NK-92 (cell line): ENCODE measurements at regions not wholly inside any gene's neighbourhood (a gene's known extent, or its start where the extent isn't known, plus 50 kb on each side); places are given as distances from the start of the nearest gene placed in this dataset.
"Not testable (repeated sequence)": the region's sequence is repeated elsewhere in the genome, so short reads cannot be mapped to it uniquely, and the experiment has no call there.

Experiments
- DNase-seq: peaks from one replicate; lab custom pipeline; 2025; ENCODE audit not compliant: unreplicated experiment; lab: John Stamatoyannopoulos, UW

DNA sequence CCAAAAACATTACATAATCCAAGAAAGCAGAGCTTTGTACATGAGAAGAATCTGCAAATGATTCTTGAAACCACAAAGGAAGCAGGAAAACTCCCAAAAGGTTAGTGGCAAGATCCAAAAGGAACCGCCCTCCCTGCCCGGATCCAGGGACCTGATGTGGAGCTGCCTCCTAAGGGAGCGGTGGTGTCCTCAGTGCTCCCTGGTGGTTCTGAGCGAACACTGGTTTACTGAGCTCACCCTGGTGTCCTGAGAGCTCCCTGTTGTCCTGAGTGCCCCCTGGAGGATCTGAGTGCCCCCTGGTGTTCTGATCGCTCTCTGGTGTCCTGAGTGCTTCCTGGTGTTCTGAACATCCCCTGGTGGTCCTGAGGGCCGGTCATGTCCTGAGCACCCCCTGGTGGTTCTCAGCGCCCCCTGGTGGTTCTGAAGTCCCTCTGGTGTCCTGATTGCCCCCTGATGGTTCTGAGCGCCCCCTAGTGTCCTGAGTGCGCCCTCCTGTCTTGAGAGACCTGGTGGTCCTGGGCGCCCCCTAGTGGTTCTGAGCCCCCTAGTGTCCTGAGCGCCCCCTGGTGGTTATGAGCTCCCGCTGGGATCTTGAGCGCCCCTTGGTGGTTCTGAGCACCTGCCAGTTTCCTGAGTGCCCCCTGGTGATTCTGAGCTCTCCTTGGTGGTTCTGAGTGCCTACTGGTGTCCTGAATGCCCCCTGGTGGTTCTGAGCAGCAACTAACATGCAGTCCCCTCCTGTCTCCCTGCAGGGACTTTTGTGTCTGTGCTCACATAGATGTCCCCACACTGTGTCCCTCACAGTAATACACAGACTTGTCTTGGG is 891.1 kb downstream of the TMEM121 start:
- no peak for DNase-seq

DNA sequence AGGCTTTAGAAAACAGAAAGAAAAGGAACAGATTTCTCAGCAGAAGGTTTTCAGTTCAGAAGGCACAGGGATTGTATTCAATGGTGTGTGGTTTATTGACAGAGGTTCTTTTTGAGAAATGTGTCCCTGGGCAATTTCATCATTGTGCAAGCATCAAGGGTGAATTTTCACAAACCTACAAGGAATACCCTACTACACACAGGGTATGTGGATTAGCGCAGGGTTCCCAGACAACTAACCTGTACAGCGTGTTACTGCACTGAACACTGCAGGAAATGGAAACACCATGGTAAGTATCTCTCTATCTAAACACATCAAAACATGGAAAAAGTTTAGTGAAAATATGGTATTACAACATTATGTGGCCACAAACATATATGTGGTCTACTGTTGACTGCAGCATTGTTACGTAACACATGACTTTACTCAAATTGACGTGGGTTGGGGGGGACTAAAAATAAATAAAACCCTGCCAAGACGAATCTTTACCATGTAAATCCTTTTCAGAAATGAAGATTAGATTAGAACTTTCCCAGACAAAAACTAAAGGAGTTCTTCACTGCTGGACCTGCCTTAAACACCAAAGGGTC is 893.1 kb downstream of the TMEM121 start:
- no peak for DNase-seq

DNA sequence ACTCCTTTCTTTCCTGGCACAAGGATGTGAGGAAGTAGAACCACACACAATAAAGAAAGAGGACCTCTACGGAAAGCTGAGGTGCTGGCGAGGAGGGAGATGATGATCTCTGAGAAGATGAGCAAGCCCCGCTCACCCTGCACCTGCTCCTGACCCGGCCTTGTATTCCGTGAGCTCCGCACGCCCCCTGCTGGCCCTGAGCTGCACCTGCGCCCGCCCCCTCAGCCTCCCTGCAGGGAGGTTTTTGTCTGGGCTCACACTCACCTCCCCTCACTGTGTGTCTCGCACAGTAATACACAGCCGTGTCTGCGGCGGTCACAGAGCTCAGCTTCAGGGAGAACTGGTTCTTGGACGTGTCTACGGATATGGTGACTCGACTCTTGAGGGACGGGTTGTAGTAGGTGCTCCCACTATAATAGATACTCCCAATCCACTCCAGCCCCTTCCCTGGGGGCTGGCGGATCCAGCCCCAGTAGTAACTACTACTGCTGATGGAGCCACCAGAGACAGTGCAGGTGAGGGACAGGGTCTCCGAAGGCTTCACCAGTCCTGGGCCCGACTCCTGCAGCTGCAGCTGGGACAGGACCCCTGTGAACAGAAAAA is 895.1 kb downstream of the TMEM121 start:
- DNase-seq, result not testable (repeated sequence)

DNA sequence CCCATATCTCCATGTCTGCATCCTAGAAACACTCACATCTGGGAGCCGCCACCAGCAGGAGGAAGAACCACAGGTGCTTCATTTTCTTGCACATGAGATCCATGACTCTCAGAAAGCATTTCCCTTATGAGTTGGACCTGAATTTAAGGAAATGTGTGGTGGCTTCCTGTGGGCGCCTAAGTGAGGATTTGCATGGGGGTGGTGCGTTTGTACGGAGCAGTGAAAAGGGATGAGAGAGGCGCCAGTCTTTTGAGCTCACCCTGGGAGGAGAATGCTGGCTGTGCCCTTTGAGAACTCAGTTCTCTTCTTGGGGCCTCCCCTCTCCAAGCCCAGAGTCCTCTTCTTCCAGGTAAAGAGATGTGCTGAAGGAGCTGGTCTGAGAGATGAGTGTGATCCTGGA is 895.7 kb downstream of the TMEM121 start:
- no peak for DNase-seq

DNA sequence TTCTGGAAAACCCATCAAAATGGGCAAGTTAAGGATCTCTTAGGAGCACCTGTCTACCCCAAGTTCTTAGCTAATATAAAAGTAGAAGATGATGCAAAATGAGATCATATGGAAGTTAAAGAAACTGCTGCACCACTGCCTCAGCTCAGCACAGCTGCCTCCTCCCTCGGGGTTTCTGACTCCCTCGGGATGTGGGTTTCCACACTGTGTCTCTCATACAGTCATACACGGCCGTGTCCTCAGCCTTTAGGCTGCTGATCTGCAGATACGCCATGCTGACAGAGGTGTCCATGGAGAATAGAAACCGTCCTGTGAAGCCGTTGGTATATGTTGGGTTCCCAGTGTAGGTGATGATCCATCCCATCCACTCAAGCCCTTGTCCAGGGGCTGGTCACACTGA is 898.8 kb downstream of the TMEM121 start:
- DNase-seq, result not testable (repeated sequence)

DNA sequence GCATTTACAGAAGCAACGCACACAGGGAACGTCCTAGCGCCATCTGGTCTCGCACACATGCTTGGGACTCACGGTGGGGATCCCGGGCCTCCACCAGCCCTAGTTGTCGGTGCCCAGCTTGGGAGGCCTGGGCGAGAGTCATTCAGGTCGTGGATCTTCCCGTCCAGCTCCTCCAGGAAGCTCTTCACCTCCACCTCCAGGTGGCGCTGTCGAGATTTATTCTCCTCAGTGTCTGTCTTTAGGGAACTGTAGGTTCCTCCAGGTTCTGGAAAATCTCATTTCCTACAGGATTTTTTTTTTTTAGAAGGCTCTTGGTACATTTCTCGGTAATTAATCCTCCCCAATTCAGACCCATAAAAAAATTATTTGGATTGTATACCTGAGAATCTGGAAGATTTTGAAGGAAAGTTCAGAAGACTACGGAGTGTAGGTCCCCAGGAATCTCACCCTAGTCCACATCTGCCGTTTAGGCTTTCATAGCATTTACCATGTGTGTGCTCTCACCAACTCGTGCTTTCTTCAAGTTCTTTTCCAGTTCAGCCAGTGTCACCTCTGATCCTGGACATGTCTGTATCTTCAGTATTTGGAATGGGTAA is 910.0 kb downstream of the TMEM121 start:
- no peak for DNase-seq

DNA sequence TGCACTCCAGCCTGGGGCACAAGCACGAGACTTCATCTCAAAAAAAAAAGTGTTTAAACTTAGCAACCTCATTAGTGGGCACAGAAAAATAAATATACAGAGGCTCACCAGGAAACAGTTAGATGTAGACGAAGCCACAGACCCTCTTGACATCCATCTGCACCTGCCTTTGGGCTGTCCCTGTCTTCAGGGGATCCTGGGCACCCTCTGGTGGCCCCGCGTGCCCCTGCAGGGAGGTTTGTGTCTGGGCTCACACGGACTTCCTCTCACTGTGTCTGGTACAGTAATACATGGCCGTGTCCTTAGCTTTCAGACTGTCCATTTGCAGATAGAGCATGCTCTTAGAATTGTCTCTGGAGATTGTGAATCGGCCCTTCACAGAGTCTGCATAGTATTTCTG is 916.5 kb downstream of the TMEM121 start:
- DNase-seq, result no peak

DNA sequence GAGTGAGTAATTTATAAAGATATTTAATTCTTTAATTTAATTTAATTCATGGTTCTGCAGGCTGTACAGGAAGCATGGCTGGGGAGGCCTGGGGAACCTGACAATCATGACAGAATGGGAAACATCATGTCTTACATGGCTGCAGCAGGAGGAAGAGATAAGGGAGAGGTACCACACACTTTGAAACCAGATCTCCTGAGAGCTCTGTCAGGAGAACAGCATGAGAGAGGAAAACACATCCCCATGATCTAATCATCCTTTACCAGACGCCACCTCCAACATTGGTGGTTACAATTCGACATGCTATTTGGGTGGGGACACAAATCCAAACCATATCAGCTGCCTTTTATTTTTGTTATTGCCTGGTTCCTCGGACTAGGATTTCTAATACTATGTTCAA is 928.6 kb downstream of the TMEM121 start:
- DNase-seq, result no peak

DNA sequence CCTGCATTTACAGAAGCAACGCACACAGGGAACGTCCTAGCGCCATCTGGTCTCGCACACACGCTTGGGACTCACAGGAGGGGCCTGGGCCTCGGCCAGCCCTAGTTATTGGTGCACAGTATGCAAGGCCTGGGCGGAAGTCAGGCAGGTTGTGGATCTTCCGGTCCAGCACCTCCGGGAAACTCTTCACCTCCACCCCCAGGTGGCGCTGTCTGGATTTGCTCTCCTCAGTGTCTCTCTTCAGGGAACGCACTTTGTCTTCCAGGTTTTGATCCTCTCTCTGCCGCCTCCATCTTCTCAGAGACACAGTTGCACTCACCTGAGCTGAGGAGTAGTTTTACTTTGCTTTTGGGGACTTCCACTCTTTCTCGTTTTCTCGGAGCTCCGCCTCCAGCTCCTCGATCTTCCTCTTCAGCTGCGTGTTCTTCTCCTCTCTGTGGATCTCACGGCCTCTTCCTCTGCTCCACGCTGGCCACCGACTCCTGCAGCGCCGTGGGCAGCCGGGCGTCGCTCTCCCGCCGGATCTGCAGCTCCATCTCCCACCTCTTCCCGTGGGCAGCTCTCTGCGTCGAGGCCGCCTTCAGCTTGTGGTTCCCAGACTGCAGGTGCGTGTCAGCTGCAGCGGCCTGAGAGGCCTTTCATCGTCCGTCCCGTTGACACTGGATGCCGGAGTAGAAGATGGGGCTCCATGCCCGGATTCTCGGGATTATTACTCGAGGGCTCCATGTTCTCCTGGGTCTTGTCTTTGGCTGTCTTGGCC is 933.8 kb downstream of the TMEM121 start:
- no peak for DNase-seq

DNA sequence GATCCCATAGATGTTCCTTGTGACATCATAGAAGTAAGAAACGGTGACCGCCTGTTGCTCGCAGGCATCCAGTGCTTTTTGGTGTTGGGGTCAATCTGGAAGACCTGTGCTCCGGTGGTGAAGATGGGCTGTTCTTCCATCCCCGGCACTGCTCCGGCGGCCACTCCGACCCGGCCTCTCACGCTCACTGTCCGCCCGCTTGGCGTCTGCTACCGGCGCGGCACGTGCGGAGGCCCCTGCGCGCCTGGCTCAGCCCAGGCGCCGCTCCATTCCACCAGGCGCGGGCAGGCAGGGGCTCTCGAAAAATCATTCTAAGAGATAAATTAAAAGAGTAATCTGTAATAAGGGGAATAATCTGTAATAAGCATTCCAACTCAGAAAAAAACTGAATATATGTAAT is 934.5 kb downstream of the TMEM121 start:
- no peak for DNase-seq

DNA sequence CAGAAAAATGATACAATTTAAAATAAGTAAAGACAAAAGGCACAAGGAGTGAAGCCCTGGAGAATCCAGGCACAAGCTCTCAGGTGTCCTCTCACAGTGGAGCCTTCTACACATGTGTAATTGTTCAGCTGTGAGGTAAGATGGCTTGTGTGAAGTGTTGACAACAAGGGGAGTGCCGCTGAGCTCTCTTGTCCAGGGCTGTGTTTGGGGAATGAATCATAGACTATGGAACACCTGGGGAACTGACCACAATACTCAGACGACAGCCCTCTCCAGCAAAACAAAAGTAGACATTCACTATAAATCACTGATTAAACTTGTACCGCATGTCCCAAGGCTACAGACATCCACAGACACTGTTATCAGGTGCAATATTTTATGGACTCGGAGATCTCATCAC is 940.1 kb downstream of the TMEM121 start:
- not testable (repeated sequence) for DNase-seq

DNA sequence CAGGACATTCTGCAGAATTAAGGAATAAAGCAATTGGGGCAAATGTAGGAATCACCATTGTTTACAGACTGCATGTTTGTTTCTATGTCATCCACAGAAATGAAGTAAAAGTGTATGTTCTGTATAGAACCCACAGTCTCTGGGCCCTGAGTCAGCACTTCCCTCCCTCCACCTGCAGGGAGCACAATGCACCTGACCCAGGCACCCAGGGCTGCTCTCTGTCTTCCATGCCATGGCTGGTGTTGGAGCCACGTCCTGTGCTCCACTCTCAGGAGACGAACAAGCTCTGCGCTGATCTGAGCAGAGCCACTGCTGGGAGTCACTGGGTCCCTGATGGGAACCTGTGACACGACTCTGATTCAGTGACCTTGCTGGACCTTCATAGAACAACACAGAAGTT is 942.5 kb downstream of the TMEM121 start:
- DNase-seq, result not testable (repeated sequence)

DNA sequence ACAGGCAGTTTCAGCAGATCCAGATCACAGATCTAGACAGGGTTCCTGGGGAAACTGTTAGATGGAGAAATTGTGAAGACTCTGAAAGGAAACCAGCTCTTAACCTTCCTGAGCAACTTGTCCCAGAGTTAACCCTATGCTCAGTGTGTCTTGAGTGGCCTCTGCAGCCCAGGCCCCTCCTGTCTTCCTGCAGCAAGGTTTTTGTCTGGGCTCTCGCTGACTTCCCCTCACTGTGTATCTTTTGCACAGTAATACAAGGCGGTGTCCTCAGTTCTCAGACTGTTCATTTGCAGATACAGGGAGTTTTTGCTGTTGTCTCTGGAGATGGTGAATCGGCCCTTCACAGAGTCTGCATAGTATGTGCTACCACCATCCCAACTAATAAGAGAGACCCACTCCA is 943.6 kb downstream of the TMEM121 start:
- not testable (repeated sequence) for DNase-seq

DNA sequence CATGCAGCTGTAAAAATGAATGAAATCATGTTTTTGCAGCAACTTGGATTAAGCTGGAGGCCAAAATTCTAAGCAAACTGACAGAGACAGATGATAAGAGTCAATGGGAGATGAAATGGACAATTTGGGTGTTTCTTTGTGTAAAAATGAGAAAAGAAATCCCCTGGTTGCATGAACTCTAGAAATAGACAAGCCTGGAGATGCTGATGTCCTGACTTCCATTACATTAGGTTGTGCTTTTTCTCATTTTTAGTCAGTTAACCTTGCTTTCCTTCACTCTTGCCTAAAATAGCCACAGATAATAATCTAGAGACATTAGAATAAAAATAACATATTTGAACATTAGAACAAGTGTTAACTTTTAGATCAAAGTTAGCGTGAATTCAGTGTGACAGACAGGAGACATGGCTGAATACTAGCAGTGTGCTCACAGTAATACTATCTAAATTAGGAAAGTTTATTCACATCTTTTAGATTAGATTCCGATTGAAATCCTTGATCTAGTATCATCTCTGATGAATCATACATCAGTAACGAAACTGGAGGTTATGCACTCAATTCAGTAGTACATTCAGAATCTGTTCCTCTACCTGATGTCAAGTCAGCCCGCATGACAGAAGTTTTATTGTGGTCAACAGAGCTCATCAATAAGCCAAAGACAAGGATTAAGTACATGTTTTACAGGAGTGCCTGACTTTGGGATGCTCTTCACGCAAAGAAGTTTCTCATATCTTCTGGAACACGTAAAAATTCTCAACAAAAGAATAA is 948.1 kb downstream of the TMEM121 start:
- DNase-seq, result not testable (repeated sequence)

DNA sequence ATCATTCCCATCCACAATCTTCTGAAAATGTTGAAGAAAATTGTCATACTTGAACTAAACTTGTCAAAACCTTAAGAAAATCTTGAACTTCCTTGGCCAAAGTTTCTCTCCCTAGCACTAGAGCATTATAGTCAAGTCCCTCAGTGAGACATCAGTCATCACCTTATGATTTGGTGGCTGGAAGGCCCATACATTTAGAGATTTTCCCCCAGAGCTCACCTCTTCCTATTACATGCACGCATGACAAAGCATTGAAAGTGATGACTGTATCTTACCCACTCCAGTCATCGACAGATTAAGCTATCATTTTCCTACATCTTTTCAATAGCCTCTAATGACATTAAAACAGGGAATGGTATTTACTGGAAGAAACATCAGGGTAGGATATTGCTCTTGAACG is 948.8 kb downstream of the TMEM121 start:
- DNase-seq, result not testable (repeated sequence)

DNA sequence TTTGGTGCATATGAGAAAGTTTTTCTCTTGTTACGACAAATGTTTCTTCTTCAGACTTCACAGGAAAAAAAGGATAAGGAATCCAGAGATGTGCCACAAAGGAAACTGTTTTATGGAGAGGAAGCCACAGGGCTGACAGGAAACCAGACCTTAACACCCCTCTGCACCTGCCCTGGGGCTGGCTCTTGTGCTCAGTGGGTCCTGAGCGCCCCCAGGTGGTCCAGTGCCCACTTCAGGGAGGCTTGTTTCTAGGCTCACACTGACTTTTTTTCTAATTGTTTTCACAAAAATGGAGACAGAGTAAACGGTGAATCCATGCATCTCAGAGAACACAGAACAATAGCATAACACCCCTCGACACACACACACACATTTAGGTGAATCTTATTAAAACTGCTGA is 951.2 kb downstream of the TMEM121 start:
- DNase-seq, result not testable (repeated sequence)

DNA sequence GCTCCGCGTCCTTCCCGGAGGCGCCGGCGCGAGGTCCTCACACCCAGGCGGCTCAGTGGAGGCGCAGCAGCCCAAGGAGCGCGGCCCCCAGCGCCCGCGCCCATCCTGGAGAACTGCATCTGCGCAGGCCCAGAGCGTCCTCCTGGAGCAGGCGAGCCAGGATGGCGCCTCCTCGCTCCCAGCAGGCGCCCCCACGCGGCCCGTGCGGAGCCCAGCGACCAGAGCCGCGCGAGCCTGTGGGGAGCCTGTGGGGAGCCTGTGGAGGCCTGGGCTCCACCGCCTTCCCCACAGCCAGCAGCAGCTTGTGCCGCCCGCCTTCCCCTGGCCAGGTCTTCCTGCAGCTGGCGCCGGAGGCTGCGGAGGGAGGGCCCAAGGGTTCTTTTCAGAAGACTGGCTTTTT is 953.9 kb downstream of the TMEM121 start:
- not testable (repeated sequence) for DNase-seq

DNA sequence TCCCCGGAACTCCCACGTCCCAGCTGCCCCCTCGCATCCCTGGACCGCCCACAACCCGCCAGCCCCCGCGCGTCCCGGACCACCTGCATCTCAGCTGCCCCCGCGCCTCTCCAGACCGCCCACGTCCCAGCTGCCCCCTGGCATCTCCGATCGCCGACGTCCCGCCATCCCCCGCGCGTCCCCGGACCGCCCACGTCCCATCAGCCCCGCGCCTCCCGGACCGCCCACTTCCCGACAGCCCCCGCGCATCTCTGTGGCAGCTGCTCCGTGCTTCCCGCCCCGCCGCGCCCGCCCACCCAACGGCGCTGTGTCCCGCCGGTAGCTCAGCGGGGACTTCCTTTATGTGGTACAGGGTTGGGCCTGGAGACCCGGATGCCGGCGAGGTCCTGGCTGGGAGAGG is 955.8 kb downstream of the TMEM121 start:
- DNase-seq, result not testable (repeated sequence)

DNA sequence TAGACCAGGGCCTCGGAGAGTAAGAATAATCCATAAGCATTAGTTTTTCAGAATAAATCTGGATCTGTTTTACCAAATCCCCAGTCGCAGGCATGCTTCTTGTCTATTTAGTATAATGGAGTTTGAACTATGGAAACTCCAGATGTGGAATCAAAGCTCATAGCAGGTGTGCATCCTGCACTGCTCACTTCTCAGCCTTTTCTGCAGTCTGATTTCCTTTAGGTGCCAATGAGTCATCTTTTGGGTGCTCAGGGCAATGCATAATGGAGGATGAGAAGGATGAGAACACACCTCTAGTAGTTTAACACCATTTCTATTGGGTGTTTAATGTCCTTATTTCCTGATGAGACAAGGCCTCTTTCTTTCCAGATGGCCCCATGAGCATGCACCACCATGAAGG is 961.2 kb downstream of the TMEM121 start:
- DNase-seq, result no peak

DNA sequence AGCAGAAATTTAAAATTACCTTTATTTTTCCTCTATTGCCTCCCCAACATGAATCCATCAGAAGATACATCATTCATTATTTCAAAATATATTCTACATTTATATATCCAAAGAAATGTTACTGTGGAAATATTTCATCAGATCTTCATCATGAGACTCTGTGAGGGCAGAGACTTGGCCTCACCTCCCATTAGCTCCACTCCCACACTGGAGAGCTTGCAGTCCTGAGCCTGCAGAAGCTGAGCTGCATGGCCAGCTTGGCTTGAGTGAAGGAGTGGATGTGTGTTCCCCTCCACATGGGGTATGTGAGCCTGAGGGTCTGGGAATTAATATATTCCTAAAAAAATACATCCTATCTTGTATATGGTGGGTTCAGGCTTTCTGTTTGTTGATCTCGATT is 961.9 kb downstream of the TMEM121 start:
- DNase-seq, result no peak
